Uterus (tissue), 2 donors: ENCODE measurements at regions not wholly inside any gene's neighbourhood (a gene's known extent, or its start where the extent isn't known, plus 50 kb on each side); places are given as distances from the start of the nearest gene placed in this dataset.
"Not testable (repeated sequence)": the region's sequence is repeated elsewhere in the genome, so short reads cannot be mapped to it uniquely, and the experiment has no call there.

ENCODE experiments used
- CTCF ChIP-seq, 4 experiments: fragments of 200-600 bp in 2 of 4; fragments of 450-650 bp in 2 of 4; sonication (generic) in 2 of 4; IDR thresholded peaks; one replicate each; pipeline ENCODE4 v1.5.1; 2016 to 2019; ENCODE audit warnings: antibody characterized with exemption in 4 of 4, mild to moderate bottlenecking in 2 of 4, moderate library complexity in 1 of 4
- POLR2A ChIP-seq, 2 donors: fragments of 450-650 bp; IDR thresholded peaks; one replicate each; pipeline ENCODE4 v1.6.1; 2016; ENCODE audit warnings: antibody characterized with exemption in 2 of 2, mild to moderate bottlenecking in 1 of 2, moderate library complexity in 1 of 2

DNA sequence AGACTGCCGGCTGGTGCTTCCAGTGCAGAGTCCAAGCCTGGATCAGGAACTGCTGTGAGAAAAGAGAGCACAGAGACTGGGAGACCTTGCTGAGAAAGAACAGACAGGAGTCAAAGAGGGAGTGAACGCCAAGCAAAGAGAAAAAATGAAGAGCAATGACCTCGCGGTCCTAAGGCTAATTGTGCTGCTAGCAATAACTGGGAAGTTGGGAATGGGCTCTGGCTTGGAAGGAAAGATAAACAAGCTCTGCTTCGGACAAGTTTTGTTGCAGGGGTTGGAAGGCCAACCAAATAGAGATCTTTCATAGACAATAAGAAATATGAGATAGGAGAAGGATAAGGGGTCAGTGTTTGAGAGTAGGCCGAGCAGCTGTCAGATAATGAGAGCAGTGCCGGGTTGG lies 99.4 kb downstream of the TRIM43 start:
- TF ChIP-seq CTCF, POLR2A (IDR thresholded peaks at IDR 0.05): not testable (repeated sequence)
